Spleen (tissue), 7 donors: ENCODE measurements at regions not wholly inside any gene's neighbourhood (a gene's known extent, or its start where the extent isn't known, plus 50 kb on each side); places are given as distances from the start of the nearest gene placed in this dataset.

ENCODE experiments used
- CTCF ChIP-seq, 11 experiments: fragments of 200-600 bp in 7 of 11; fragments of 450-650 bp in 4 of 11; sonication (generic) in 4 of 11; IDR thresholded peaks in 8 of 11; conservative IDR thresholded peaks in 3 of 11; 1 replicate in 7 of 11; 2 replicates in 4 of 11; pipeline versions ENCODE4 v1.4.0 to v1.8.0; 2016 to 2021; ENCODE audit warnings: antibody characterized with exemption in 11 of 11, inconsistent platforms in 4 of 11, mild to moderate bottlenecking in 1 of 11
- POLR2A ChIP-seq, 3 donors: fragments of 450-650 bp; IDR thresholded peaks; one replicate each; pipeline ENCODE4 v1.5.1; 2017; ENCODE audit warnings: antibody characterized with exemption in 3 of 3, mild to moderate bottlenecking in 1 of 3
- POLR2AphosphoS5 ChIP-seq, 3 donors: sonication (generic); formaldehyde crosslinking; IDR thresholded peaks; one replicate each; pipeline ENCODE4 v1.5.1; 2017; ENCODE audit warnings: antibody characterized with exemption in 3 of 3
- donor health status: DM: no; HTN: no; CAD: no; lungs with moderate emphysema.
- donor health status: DM: no; HTN: no; CAD: no.
- donor health status: DM: no; HTN: no; CAD: no.

- TF ChIP-seq POLR2A (IDR thresholded peaks at IDR 0.05) (no peak), CTCF (IDR thresholded peaks at IDR 0.05 in 8 of 11, conservative IDR thresholded peaks at IDR 0.05 in 3 of 11) (no peak), POLR2AphosphoS5 (IDR thresholded peaks at IDR 0.05) (no peak)
These were observed 480.3 kb downstream of the RPS24 start for GRCh38 chr10:78513986-78514385.
